WTC11 (cell line): ENCODE measurements at regions not wholly inside any gene's neighbourhood (a gene's known extent, or its start where the extent isn't known, plus 50 kb on each side); places are given as distances from the start of the nearest gene placed in this dataset.

Source experiments
- ATAC-seq: fragments of 200-7000 bp; cut with Tn5 transposase; 2 replicates; pipeline ENCODE4 v1.10.0; 2021; ENCODE audit warnings: mild to moderate bottlenecking, moderate library complexity
- CTCF ChIA-PET: fragments of 300-600 bp; sonication (Branson Sonifier 250); formaldehyde crosslinking; loops from one replicate; lab custom pipeline; 2021; ENCODE audit warnings: antibody characterized with exemption; lab: Charles Lee
- POLR2A ChIA-PET: fragments of 350-600 bp; sonication (Branson Sonifier 250); formaldehyde crosslinking; loops from one replicate; lab custom pipeline; 2021; ENCODE audit warnings: antibody characterized with exemption; lab: Charles Lee
- DNase-seq: peaks from one replicate; pipeline ENCODE4 v3.0.0; 2021; ENCODE audit warnings: low spot score
- H3K27ac Mint-ChIP-seq: 2 replicates; pipeline ENCODE4 v1.8.0; 2021; ENCODE audit warnings: mixed read lengths
- H3K27me3 Mint-ChIP-seq: 2 replicates; pipeline ENCODE4 v1.8.0; 2021; ENCODE audit warnings: low read depth, mild to moderate bottlenecking, moderate library complexity, mixed read lengths
- H3K36me3 Mint-ChIP-seq: 2 replicates; pipeline ENCODE4 v1.8.0; 2021; ENCODE audit warnings: mixed read lengths
- H3K4me1 Mint-ChIP-seq: 2 replicates; pipeline ENCODE4 v1.8.0; 2022; ENCODE audit warnings: mixed read lengths
- H3K4me3 Mint-ChIP-seq: 2 replicates; pipeline ENCODE4 v1.8.0; 2021; ENCODE audit warnings: mild to moderate bottlenecking, moderate library complexity, mixed read lengths
- H3K9me3 Mint-ChIP-seq: 2 replicates; pipeline ENCODE4 v1.8.0; 2021; ENCODE audit warnings: mixed read lengths
- AFF4 ChIP-seq: sonication (generic); formaldehyde crosslinking; IDR thresholded peaks from 2 replicates; pipeline ENCODE4 v1.8.1; 2023; ENCODE audit warnings: mild to moderate bottlenecking, missing genetic modification reagents, borderline replicate concordance
- ARID4B ChIP-seq: sonication (generic); formaldehyde crosslinking; IDR thresholded peaks from 2 replicates; pipeline ENCODE4 v1.8.0; 2023; ENCODE audit warnings: missing genetic modification reagents, mild to moderate bottlenecking, borderline replicate concordance
- CBFB ChIP-seq: sonication (generic); formaldehyde crosslinking; IDR thresholded peaks from 2 replicates; pipeline ENCODE4 v1.8.1; 2022; ENCODE audit warnings: mild to moderate bottlenecking, low read depth, missing genetic modification reagents
- CTCF ChIP-seq: fragments of 200-600 bp; IDR thresholded peaks from 2 replicates; pipeline ENCODE4 v1.8.0; 2022; ENCODE audit warnings: antibody characterized with exemption
- EMX1 ChIP-seq: fragments of 250-450 bp; sonication (Bioruptor Pico); IDR thresholded peaks from 2 replicates; pipeline ENCODE4 v1.8.0; 2021; ENCODE audit warnings: mild to moderate bottlenecking
- FOXJ3 ChIP-seq: sonication (generic); formaldehyde crosslinking; IDR thresholded peaks from 2 replicates; pipeline ENCODE4 v1.9.0; 2021; ENCODE audit warnings: missing genetic modification reagents, mild to moderate bottlenecking, borderline replicate concordance
- FOXK1 ChIP-seq: sonication (generic); formaldehyde crosslinking; IDR thresholded peaks from 2 replicates; pipeline ENCODE4 v1.8.0; 2022; ENCODE audit warnings: mild to moderate bottlenecking, moderate library complexity, missing genetic modification reagents
- GRHL2 ChIP-seq: fragments of 250-450 bp; sonication (Bioruptor Pico); IDR thresholded peaks from 2 replicates; pipeline ENCODE4 v1.8.0; 2022; ENCODE audit warnings: mild to moderate bottlenecking, moderate library complexity; ENCODE audit not compliant: insufficient replicate concordance, severe bottlenecking
- NFATC4 ChIP-seq: fragments of 250-450 bp; sonication (Bioruptor Pico); IDR thresholded peaks from 2 replicates; pipeline ENCODE4 v1.9.0; 2021; ENCODE audit warnings: mild to moderate bottlenecking
- NR1H2 ChIP-seq: sonication (generic); formaldehyde crosslinking; IDR thresholded peaks from 2 replicates; pipeline ENCODE4 v1.9.0; 2021; ENCODE audit warnings: mild to moderate bottlenecking, moderate library complexity, missing genetic modification reagents
- NR2C2 ChIP-seq: sonication (generic); formaldehyde crosslinking; IDR thresholded peaks from 2 replicates; pipeline ENCODE4 v1.8.0; 2022; ENCODE audit warnings: mild to moderate bottlenecking, missing genetic modification reagents
- PREB ChIP-seq: sonication (generic); formaldehyde crosslinking; IDR thresholded peaks from 2 replicates; pipeline ENCODE4 v1.8.1; 2022; ENCODE audit warnings: mild to moderate bottlenecking, missing genetic modification reagents, moderate library complexity, borderline replicate concordance
- PRRX2 ChIP-seq: fragments of 250-450 bp; sonication (Bioruptor Pico); IDR thresholded peaks from 2 replicates; pipeline ENCODE4 v1.8.0; 2021; ENCODE audit warnings: mild to moderate bottlenecking
- RELA ChIP-seq: sonication (generic); formaldehyde crosslinking; IDR thresholded peaks from 2 replicates; pipeline ENCODE4 v1.8.1; 2022; ENCODE audit warnings: missing genetic modification reagents, mild to moderate bottlenecking, borderline replicate concordance
- USF2 ChIP-seq: sonication (generic); formaldehyde crosslinking; IDR thresholded peaks from 2 replicates; pipeline ENCODE4 v1.8.1; 2023; ENCODE audit warnings: mild to moderate bottlenecking, missing genetic modification reagents, moderate library complexity
- ZNF219 ChIP-seq: sonication (generic); formaldehyde crosslinking; IDR thresholded peaks from 2 replicates; pipeline ENCODE4 v1.8.0; 2023; ENCODE audit warnings: missing genetic modification reagents, mild to moderate bottlenecking, borderline replicate concordance
- ZNF281 ChIP-seq: sonication (generic); formaldehyde crosslinking; IDR thresholded peaks from 2 replicates; pipeline ENCODE4 v1.8.0; 2023; ENCODE audit warnings: mild to moderate bottlenecking, missing genetic modification reagents
- ZNF416 ChIP-seq: fragments of 250-450 bp; sonication (Bioruptor Pico); IDR thresholded peaks from 2 replicates; pipeline ENCODE4 v1.9.0; 2021; ENCODE audit warnings: mild to moderate bottlenecking, inconsistent platforms
- ZNF512 ChIP-seq: sonication (generic); formaldehyde crosslinking; IDR thresholded peaks from 2 replicates; pipeline ENCODE4 v1.8.1; 2022; ENCODE audit warnings: missing genetic modification reagents, borderline replicate concordance

- TF ChIP-seq AFF4 (CRISPR knock-in tag) (no peak), FOXK1 (CRISPR knock-in tag) (no peak), NFATC4 (CRISPR knock-in tag) (no peak), GRHL2 (CRISPR knock-in tag) (no peak), RELA (CRISPR knock-in tag) (no peak)
Observed at GRCh38 chr5:120306303-120306702, 157.8 kb upstream of the PRR16 start (continued).

- no peak for DNase-seq
- Mint-ChIP-seq H3K4me3 (no peak overlapping the region), H3K9me3 (peaks cover 23% of the 10 kb centered on the region), H3K36me3 (peaks cover 9% of the 10 kb centered on the region), H3K27me3 (peaks cover 4% of the 10 kb centered on the region; the same call in 1 of the 2 replicates), H3K27ac (no peak overlapping the region), H3K4me1 (peaks cover 3% of the 10 kb centered on the region; the same call in 1 of the 2 replicates)
- POLR2A ChIA-PET, result no interaction called here
- ATAC-seq, result no peak
- CTCF ChIA-PET, result no interaction called here
- TF ChIP-seq EMX1 (CRISPR knock-in tag) (no peak), ZNF219 (CRISPR knock-in tag) (no peak), NR2C2 (no peak), ZNF281 (CRISPR knock-in tag) (no peak), NR1H2 (no peak), FOXJ3 (CRISPR knock-in tag) (no peak), ARID4B (no peak), CTCF (no peak), ZNF512 (CRISPR knock-in tag) (no peak), PREB (CRISPR knock-in tag) (no peak), CBFB (CRISPR knock-in tag) (no peak), PRRX2 (CRISPR knock-in tag) (no peak), USF2 (no peak), ZNF416 (CRISPR knock-in tag) (no peak)
Observed at GRCh38 chr5:120314191-120314590, 149.9 kb upstream of the PRR16 start.
